ENCODE measurements at regions not wholly inside any gene's neighbourhood (a gene's known extent, or its start where the extent isn't known, plus 50 kb on each side); places are given as distances from the start of the nearest gene placed in this dataset.

- in situ Hi-C loops (cut with HindIII; ENCODE audit: low sequenced_read_pairs), result no loop called here
- no peak for TF ChIP-seq CTCF (IDR thresholded peaks at IDR 0.05; ENCODE audit: low read depth, low read length, missing control alignments)
- no peak overlapping the region for H3K4me3 ChIP-seq (ENCODE audit: low read depth, low read length)
- no peak for DNase-seq (ENCODE audit: low read depth)
Observed at GRCh38 chr3:153617463-153617862, 455.4 kb downstream of the RAP2B start.

- TF ChIP-seq CTCF (IDR thresholded peaks at IDR 0.05; ENCODE audit: low read depth, low read length, missing control alignments), result no peak
- DNase-seq (ENCODE audit: low read depth), result no peak
- in situ Hi-C loops (cut with HindIII; ENCODE audit: low sequenced_read_pairs), result no loop called here
- H3K4me3 ChIP-seq (ENCODE audit: low read depth, low read length), result no peak overlapping the region
Observed at GRCh38 chr3:153618176-153618575, 456.1 kb downstream of the RAP2B start.

- in situ Hi-C loops (cut with HindIII; ENCODE audit: low sequenced_read_pairs), result no loop called here
- DNase-seq (ENCODE audit: low read depth), result no peak
- H3K4me3 ChIP-seq (ENCODE audit: low read depth, low read length), result no peak overlapping the region
- no peak for TF ChIP-seq CTCF (IDR thresholded peaks at IDR 0.05; ENCODE audit: low read depth, low read length, missing control alignments)
Observed at GRCh38 chr3:153619268-153619667, 457.2 kb downstream of the RAP2B start.

GRCh38 chr3:153621953-153622352, 459.9 kb downstream of the RAP2B start:
- H3K4me3 ChIP-seq (ENCODE audit: low read depth, low read length), result no peak overlapping the region
- TF ChIP-seq CTCF (IDR thresholded peaks at IDR 0.05; ENCODE audit: low read depth, low read length, missing control alignments), result no peak
- in situ Hi-C loops (cut with HindIII; ENCODE audit: low sequenced_read_pairs), result no loop called here
- DNase-seq (ENCODE audit: low read depth), result no peak

- in situ Hi-C loops (cut with HindIII; ENCODE audit: low sequenced_read_pairs), result no loop called here
- no peak for DNase-seq (ENCODE audit: low read depth)
- no peak for TF ChIP-seq CTCF (IDR thresholded peaks at IDR 0.05; ENCODE audit: low read depth, low read length, missing control alignments)
- H3K4me3 ChIP-seq (ENCODE audit: low read depth, low read length), result no peak overlapping the region
Observed at GRCh38 chr3:153623834-153624233, 461.8 kb downstream of the RAP2B start.

GRCh38 chr3:153624310-153625030, 462.4 kb downstream of the RAP2B start:
- DNase-seq (ENCODE audit: low read depth), result no peak
- in situ Hi-C loops (cut with HindIII; ENCODE audit: low sequenced_read_pairs), result no loop called here

More at GRCh38 chr3:153624310-153625030, 462.4 kb downstream of the RAP2B start:
- no peak for TF ChIP-seq CTCF (IDR thresholded peaks at IDR 0.05; ENCODE audit: low read depth, low read length, missing control alignments)
- H3K4me3 ChIP-seq (ENCODE audit: low read depth, low read length), result no peak overlapping the region

All from astrocyte of the cerebellum (primary cell).